Mucosa of descending colon (tissue), 3 donors: ENCODE measurements at regions not wholly inside any gene's neighbourhood (a gene's known extent, or its start where the extent isn't known, plus 50 kb on each side); places are given as distances from the start of the nearest gene placed in this dataset.

ENCODE experiments used
- ATAC-seq: fragments of 200-7000 bp; cut with Tn5 transposase; one replicate; pipeline ENCODE4 v1.9.1; 2020; ENCODE audit warnings: mild to moderate bottlenecking, moderate library complexity
- DNase-seq, 3 donors: peaks; one replicate each; pipeline ENCODE4 v3.0.0-alpha.2; 2020
- H3K36me3 ChIP-seq: fragments of 200-600 bp; one replicate; pipeline ENCODE4 v1.8.0; 2021; ENCODE audit warnings: low read depth, mild to moderate bottlenecking
- H3K4me1 ChIP-seq: fragments of 200-600 bp; one replicate; pipeline ENCODE4 v1.8.0; 2021; ENCODE audit warnings: low read depth, mild to moderate bottlenecking
- H3K4me3 ChIP-seq: fragments of 200-600 bp; one replicate; pipeline ENCODE4 v1.8.0; 2021; ENCODE audit warnings: mild to moderate bottlenecking
- H3K9me3 ChIP-seq: fragments of 200-600 bp; one replicate; pipeline ENCODE4 v1.8.0; 2021; ENCODE audit warnings: mild to moderate bottlenecking
- intact Hi-C, 2 donors: fragments of 100-400 bp; cut with DNase I in 1 of 2; cut with micrococcal nuclease in 1 of 2; formaldehyde crosslinking; loops; one replicate each; pipeline versions ENCODE4 v1.11.0 to v1.11.1; 2022; cut with DNase I, micrococcal nuclease
- TF ChIP-seq, protein P1 (sequence below): fragments of 200-600 bp; IDR thresholded peaks from one replicate; pipeline ENCODE4 v1.8.0; 2022; ENCODE audit warnings: antibody characterized with exemption, mild to moderate bottlenecking
- donor health status: DM: no; HTN: no; CAD: no; lungs with moderate emphysema.
- donor health status: DM: no; HTN: no; CAD: no.
- donor health status: DM: no; HTN: yes; CAD: no.

DNA sequence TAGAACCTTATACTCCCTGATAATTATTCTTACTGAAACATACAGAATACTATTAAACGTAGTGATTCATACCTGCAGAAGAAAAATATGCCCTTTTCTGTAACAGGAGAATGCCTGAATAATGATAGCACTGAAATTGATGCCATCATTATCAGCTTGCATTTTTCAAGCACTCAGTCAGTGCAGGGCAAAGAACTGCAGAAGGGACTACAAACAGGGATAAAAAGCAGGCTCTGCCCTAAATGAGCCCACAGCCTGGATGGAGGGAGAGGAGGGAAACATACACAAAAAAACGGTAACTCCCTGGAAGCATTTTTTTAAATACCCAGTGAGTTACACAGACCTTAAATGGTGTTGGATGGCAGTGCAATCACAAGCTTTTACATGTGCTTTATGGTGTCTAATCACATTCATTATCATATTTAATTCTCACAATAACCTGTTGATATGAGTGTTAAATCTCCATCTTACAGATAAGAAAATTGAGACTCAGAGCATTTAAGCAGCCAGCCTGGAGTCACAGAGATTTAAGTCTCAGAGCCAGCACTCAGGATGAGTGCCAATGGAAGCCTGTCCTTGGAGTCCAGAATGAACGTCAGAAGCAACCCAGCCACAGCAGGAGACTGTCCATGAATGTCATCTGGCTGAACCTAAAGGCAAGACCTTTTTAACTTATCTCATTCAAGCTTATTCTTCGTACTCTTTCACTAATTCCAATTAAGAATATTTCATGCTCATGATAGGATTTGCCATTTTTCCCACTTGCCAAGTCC, 139.3 kb upstream of the CTNNA2 start:
- Histone ChIP-seq H3K4me1 (no peaks in the 10 kb centered on the region), H3K36me3 (no peaks in the 10 kb centered on the region), H3K9me3 (no peaks in the 10 kb centered on the region), H3K4me3 (no peak overlapping the region)
- intact Hi-C loops, result no loop called here
- DNase-seq (no peak), ATAC-seq (no peak)
- TF ChIP-seq, protein P1, sequence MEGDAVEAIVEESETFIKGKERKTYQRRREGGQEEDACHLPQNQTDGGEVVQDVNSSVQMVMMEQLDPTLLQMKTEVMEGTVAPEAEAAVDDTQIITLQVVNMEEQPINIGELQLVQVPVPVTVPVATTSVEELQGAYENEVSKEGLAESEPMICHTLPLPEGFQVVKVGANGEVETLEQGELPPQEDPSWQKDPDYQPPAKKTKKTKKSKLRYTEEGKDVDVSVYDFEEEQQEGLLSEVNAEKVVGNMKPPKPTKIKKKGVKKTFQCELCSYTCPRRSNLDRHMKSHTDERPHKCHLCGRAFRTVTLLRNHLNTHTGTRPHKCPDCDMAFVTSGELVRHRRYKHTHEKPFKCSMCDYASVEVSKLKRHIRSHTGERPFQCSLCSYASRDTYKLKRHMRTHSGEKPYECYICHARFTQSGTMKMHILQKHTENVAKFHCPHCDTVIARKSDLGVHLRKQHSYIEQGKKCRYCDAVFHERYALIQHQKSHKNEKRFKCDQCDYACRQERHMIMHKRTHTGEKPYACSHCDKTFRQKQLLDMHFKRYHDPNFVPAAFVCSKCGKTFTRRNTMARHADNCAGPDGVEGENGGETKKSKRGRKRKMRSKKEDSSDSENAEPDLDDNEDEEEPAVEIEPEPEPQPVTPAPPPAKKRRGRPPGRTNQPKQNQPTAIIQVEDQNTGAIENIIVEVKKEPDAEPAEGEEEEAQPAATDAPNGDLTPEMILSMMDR, result no peak

DNA sequence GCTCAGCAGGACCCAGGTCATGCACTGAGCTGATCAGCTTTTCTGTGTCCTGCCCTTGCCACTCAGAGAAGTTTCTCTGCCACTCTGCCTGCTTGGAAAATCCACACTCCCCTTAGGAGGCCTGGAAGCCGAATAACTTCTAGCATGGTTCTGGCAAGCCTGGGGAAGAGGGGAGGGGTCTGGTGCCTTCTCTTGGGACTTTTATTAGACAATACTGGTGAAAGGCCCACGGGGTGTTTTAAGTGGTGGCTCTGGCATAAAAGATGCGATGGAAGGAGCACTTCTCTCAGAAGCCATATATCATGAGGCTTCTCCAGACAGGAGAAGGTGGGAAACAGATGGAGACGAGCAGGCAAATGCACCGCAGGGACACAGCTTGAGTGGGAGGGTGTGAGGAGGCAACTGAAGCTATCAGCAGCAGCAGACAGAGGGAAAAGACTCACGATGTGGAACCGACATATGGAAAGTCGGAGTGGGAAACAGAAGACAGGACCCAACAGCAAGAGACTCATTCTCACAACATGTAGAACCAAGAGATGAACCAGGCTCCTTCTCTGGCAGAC, 141.8 kb upstream of the CTNNA2 start:
- Histone ChIP-seq H3K4me1 (no peaks in the 10 kb centered on the region), H3K9me3 (no peaks in the 10 kb centered on the region), H3K36me3 (no peaks in the 10 kb centered on the region), H3K4me3 (no peak overlapping the region)
- DNase-seq, result no peak
- ATAC-seq, result no peak
- TF ChIP-seq, protein P1, result no peak
- intact Hi-C loops, result no loop called here

DNA sequence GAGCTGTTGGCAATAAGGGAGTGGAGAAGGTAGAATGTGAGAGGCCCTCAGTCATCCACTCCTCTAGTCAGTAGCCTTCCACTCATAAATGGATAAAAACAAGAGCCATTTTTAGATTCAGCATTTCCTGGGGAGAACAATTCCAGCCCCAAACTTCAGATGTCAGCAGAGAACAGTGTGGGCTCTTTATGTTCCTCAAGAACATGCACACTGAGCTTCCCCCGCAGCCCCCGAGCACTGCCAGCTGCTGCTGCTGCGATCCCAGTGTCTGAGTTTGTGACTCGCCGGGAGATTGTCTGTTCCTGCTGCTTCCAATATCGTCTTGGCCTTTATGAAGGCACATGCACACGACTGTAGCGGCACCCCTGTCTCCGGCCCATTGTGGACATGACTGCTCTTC, 143.7 kb upstream of the CTNNA2 start:
- TF ChIP-seq, protein P1, result no peak
- ATAC-seq, result no peak
- Histone ChIP-seq H3K4me3 (no peak overlapping the region), H3K9me3 (no peaks in the 10 kb centered on the region), H3K36me3 (no peaks in the 10 kb centered on the region), H3K4me1 (no peaks in the 10 kb centered on the region)
- no peak for DNase-seq
- intact Hi-C loops, result no loop called here

DNA sequence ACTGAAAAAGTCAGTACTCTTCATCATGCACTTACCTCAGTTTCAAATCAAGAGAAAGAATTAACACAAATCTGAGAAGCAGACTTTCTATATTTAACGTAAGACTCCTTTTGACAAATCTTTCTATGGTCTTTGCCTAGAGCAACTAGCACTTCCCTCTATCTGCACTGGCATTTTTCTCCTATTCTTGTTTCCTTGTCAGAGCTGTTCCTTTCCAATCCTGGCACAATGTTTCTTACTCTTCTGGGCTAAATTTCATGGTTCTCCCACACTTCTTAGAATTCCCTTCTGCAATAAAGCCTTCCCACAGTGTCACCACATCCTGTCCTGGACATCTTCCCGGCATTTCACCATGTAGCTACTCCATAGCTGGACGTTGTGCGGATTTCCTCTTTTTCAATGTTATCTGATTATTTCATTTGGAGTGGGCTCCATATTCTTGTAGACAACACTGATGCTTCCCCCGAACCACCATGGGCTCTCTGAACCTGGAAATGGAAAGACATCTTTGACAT, 144.7 kb upstream of the CTNNA2 start:
- ATAC-seq (no peak), DNase-seq (no peak)
- H3K9me3 ChIP-seq, result no peaks in the 10 kb centered on the region
- H3K4me3 ChIP-seq, result no peak overlapping the region
- TF ChIP-seq, protein P1, result no peak
- intact Hi-C loops, result no loop called here
- H3K4me1 ChIP-seq, result no peaks in the 10 kb centered on the region
- no peaks in the 10 kb centered on the region for H3K36me3 ChIP-seq

DNA sequence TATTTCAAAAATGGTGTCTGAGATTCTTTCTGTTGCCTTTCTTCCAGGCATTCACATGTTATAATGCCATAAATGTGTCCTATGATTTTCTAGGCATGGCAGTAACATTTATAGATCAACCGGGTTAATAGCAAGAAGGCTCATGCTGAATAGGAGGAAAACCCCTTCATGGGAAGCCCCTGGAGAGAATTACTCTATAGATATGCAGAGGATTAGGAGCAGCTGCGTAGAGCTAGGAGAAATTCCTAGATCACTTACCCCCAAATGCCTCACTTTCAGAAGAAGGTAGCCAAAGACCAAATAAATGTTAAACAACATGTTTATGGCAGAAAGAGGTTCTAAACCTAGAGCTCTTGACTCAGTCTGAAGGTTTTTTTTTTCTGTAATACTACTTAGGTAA, 153.4 kb upstream of the CTNNA2 start:
- ATAC-seq (no peak), DNase-seq (no peak)
- intact Hi-C loops, result no loop called here
- Histone ChIP-seq H3K4me3 (no peak overlapping the region), H3K9me3 (peaks cover 6% of the 10 kb centered on the region), H3K4me1 (no peaks in the 10 kb centered on the region), H3K36me3 (no peaks in the 10 kb centered on the region)
- TF ChIP-seq, protein P1, result no peak
